HG02981 (cell line): ENCODE measurements at regions not wholly inside any gene's neighbourhood (a gene's known extent, or its start where the extent isn't known, plus 50 kb on each side); places are given as distances from the start of the nearest gene placed in this dataset.

Source experiments
- ATAC-seq: cut with Tn5 transposase; IDR thresholded peaks from one replicate; pipeline ENCODE4 v1.9.1; 2021; ENCODE audit warnings: mild to moderate bottlenecking, moderate library complexity; ENCODE audit not compliant: unreplicated experiment

DNA sequence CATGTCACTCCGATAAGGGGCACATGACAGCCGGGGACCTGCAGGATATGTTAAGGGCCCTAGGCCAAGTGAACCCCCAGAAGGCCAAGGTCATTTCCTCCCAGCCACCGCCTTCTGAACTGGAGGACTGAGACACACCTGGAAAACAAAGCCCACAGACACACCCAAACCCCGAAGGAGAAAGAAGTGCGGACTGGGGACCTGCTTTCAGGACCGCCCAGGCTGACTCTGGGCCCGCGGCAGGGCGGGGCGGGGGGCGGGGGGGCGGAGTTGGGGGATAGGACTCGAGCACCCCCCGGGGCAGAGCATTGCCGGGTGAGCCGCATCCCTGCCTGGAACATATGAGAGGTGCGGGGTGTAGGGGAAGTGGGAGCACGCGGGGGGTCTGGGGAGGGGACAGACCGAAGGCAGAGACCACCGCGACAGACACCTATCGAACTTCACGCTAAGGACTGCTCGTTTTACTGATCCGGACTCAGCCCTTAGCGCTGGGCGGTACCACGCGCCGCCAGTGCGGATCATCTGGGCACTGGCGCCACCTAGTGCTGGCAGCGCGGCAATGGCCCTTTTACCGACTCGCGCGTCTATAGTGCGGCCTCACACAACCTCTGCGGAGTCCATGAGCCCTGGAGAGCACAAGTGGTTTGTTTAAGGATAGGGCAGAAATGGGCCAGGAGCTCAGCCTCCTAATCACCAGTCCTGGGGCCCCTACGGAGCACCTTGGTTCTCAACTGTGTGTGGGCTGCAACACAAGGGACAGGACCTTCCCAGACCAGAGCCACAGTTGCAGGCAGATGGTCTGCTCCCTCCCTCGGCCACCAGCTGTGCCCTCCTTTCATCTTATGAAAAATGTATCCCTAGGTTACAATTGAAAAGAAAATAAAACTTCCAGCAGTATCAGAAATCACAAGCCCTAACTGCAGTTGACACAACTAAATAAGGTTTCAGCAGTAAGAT, 157.6 kb downstream of the HERPUD2 start:
- peak; percentile 97 for ATAC-seq

DNA sequence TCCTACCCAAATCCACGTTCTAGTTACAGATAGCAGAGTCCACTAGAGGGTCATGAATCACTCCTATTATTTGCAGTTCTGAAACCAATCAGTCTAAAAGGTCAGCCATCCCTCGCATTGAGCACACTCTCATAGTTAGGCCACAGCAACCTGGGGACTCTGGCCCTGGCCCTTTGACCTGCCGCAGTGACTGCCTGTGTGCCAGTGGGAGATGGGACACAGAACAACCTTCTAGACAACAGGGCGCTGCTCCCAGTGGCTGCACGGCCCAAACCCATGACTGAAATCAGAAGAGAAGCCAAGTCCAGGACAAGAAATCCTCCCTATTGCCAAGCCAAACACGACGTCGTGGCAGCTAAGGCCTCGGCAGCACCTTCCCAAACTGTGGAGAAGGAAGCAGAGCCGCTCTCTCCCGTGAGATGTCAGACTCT, 158.5 kb downstream of the HERPUD2 start:
- no peak for ATAC-seq

DNA sequence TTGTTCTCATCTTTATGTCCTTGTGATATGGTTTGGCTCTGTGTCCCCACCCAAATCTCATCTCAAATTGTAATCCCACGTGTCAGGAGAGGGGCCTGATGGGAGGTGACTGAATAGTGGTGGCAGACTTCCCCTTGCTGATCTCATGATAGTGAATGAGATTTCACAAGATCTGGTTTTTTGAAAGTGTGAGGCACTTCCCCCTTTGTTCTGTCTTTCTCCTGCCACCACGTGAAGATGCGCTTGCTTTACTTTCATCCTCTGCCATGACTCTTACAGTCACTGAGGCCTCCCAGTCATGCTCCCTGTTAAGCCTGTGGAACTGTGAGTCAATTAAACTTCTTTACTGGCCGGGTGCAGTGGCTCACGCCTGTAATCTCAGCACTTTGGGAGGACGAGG, 161.0 kb downstream of the HERPUD2 start:
- ATAC-seq: no peak

DNA sequence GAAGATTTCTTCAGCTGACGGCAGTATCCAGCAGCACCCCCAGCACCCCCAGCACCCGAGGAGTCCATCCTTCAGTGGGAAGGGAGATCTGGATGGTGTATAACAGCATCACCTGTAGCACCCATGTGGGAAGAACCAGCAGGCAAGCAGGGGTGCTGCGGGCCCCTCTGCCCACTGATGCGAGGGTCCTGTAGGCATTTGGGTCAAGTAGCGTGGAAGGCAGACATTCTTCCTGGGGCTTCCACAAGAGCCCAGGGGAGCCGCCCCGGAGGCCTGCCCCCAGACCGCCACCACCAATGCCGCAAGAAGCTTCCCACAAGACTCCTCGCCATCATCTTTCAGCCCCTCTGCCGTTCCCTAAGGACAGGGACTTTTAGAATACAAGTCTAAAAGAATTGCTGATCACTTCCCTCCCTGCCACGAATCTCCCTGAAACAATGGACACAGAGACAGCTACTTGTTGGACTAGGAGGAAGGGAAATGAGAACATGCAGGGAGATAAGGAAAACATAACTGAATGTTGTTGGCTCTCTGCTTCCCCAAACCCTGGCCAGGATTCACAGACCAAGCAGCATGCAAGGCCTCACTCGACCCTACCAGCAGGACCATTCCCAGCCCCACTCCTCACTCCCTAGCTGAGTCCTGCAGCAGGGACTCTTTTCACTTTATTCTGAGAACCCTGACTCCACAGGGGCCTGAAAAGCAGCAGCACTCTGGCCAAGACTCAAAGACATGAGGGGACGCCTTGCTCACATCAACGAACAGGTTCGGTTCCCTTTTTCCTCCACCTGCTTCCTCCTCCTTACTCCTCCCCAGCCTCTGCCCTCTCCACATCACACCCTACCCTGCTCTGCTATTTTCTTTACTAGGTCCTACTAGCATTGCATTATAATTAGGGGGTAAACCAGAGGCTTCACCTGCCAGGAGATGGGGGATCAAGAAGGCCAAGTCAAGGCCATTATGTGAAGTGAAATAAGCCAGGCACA, 164.5 kb downstream of the HERPUD2 start:
- ATAC-seq: no peak

DNA sequence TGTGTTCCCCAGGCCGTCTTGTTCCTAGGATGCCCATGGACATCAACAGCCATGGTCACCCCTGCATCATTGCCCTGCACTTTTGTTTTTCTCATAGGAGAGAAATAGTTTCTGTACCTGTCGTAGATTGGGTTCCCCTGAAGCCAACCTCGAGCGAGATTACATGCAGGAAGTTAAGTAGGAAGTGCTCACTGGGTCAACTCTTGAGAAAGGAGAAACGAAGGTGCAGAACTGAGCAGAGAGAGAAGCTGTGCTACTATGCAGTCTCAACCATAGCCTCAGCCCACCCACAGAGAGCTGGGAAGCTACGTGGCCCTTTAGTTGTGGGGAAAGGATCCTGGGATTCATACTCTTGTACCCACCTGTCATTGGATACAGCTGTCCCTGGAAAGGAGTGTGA, 165.2 kb downstream of the HERPUD2 start:
- no peak for ATAC-seq

DNA sequence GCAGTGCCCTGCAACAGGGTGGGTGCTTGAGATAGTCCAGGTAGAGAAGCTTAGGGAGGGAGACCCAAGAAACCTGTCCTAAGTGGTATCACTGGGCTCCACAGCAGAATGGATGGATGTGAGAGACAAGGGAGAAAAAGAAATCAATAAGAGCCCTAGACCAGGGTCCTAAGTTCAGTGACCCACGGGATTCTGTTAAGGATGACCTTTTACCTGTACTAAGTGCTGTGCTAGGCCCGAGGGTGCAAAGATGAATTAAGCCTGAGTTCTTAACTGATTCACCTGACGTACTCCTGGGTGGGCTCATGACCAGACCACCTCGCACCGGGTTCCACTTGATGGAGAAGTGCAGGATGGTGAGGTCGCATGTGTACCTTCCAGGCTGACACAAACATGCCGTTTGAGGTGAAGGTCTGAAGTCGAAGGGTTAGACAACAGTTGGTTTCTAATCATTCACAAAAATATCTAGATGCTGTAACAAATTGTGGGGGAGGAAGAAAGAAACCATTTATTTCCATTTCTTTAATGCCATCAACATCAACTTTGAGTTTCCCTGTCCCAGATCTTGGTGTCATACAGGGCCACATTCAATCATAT, 166.5 kb downstream of the HERPUD2 start:
- ATAC-seq: no peak

DNA sequence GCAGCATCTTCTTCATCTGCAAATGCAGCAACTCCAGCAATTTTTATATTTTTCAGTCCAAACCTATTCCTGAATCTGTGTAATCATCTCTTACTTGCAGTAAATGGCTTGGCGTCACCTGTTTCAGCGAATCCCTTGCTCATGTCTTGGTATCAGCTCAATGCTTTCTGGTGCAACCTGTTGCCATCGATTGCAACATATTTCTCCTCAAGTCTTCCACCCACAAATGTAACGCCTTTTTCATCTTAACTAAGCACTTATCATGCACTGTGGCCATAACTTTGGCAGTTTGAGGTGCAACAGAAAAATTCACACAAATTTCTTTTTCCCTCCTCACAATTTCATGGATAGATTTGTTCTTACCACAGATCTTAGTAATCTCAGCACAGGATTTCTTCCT, 168.3 kb downstream of the HERPUD2 start:
- ATAC-seq: no peak

DNA sequence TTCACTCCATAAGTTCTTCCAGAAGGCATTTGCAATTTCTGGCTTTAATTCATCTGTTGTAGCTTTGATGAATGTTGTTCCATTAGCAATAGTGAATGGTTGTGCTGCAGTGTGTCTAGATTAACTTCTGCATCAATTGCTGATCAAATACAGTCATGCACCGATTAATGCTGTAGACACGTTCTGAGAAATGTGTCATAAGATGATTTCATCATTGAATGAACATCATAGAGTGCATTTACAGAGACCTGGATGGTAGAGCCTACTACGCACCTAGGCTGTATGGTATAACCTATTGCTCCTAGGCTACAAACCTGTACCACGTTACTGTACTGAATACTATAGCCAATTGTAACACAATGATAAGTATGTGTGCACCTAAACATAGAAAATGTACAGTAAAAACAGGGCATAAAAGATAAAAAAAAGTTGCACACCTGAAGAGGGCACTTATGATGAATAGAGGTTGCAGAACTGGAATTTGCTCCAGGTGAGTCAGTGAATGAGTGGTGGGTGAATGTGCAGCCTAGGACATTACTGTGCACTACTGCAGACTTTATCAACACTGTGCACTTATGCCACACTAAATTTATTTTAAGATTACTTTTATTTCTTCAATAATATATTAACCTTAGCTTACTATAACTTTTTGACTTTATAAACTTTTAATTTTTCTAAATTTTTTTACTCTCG, 170.7 kb downstream of the HERPUD2 start:
- ATAC-seq: no peak

DNA sequence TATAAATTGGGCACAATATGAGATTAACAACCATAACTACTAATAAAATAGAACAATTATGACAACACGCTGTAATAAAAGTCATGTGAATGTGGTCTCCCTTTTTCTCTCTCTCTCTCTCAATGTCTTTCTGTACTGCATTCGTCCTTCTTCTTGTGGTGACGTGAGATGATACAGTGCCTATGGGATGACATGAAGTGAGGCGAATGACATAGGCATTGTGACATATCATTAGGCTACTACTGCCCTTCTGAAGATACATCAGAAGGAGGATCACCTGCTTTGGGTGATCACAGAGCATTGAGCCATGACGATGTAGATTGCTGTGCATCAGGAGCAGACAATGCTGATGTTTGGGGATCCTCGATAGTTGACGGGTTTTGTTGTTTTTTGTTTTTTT, 171.6 kb downstream of the HERPUD2 start:
- no peak for ATAC-seq

DNA sequence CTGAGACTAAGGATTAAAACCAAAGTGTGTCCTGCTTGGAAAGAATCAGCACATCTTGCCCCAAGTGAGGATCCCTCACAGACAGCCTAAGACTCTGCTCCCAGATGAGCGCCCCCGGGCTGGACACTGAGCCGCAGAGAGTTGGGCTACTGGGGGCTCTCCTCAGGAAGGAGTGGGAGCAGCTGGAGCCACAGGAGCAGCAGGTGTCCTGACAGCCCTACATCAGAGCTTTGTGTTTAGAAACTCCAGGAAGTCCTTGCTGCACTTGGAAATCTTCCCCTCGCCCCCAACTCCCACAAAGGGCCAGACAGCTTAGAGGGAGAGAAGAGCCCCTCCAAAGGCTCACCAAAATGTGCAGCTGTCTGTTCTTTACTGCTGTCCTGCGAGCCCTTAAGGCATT, 172.2 kb downstream of the HERPUD2 start:
- no peak for ATAC-seq

DNA sequence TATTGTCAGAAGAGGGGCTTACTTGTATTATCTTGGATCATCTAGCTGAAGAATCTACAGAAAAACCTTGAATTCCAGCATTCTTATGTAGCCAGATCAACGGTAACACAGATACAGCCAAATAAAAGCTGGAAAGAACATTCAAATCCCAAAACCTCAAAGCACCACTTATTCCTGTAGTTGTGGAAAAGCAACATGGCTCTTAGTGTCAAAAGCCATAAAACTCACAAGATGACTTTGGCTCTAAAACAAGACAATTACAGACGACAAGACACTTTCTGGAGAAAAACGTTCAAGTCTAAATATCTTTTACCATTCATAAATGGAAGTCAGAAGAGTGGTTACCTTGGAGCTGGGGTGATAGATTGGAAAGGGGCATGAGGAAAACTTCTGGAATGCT, 173.0 kb downstream of the HERPUD2 start:
- ATAC-seq: no peak

DNA sequence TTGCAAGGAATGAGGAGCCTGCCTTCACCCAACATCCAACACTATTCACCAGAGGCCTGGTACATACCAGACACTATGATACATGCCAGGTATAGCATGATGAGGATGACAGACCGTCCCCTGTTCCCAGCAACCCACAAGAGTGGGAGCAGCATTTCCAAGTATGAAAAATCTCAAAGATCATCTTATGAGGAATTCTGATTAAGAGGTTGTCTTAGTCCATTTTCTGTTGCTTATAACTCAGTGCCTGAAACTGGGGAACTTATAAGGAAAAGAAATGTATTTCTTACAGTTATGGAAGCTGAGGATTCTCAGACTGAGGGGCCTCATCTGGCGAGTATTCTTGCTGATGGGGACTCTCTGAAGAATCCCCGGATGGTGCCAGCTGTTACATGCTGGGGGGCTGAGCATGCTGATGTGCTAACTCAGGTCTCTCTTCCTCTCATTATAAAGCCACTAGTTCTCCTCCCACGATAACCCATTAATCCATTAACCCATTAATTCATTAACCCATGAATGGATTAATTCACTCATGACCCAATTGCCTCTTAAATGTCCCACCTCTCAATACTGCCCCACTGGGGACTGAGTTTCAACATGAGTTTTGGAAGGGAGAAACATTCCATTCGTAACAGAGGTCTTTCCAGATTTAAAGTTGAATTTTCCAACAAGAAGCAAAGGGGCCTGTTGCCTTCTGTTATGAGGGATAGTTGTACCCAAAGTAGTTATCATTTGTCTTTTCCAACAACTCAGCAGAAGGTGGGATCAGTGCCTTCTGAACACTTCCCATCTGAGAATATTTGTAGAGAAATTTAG, 173.9 kb downstream of the HERPUD2 start:
- no peak for ATAC-seq

DNA sequence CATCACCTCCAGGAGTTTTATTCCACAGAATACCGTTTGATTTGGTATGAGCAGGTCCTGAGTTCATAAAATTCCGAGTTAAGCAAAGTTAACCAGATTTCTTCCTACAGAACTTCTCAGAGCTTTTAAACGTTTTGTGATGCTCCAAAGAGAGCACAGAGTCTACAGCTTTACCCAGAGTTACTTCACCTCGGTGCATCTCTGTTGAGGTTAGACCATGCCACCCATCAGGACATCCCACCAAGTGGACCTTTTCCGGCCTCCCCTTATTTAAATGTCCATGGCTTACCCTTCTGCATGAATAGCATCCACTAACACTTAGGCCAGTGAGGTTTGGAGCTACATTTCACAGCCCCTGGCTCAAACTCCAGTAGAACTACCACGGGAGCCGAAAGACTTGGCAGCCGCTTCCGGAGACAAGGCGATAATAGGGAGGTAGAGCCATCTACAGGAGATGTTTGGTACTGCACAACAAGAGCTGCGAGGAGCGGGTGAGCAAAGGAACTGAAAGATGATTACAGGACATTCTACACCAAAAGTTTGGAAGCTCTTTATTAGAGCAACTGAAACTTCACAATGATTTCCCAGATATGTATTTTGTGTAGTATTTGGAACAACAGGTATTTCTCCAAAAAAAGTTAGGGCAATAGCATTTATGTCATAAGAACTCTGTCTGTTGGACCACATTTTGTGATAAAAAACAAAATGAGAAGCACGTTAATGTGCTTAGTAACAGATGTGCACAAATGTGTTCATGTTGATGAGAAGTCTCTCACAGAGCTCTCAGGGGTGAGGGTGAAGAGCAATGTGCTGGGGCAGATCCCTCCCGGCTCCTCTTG, 174.7 kb downstream of the HERPUD2 start:
- peak; percentile 89 for ATAC-seq

DNA sequence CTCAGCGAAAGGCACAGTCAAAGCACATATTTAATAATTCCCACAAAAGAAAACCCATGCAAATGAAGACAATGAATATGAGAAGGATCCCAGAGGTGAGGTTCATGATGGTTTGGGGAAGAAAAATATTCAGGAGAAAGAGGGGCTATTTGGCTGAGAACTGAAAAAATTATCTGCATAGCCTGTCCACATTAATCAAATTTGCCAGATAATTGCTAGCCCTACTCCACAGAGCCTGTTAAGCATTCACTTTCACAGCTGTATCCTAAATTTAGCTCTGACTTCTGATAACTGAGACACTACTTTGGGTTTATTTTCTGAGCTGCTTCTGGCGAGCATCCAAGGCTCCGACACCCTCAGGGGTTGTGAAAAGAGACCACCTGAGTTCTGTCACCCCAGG, 176.2 kb downstream of the HERPUD2 start:
- ATAC-seq: no peak

DNA sequence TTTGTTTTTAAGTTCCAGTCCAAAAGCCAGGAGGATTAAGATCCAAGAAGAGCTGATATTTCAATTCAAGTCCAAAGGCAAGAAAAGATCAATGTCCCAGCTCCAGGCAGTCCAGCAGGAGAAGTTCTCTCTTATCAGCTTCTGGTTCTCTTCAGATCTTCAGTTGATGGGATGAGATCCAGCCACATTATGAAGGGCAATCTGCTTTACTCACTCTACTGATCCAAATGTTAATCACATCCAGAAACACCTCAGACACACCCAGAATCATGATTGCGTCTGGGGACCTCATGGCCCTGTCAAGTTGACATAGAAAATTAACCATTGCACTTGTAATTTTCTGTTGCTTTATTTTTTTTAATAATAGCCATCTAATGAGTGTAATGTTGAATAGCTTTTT, 178.4 kb downstream of the HERPUD2 start:
- ATAC-seq: no peak

DNA sequence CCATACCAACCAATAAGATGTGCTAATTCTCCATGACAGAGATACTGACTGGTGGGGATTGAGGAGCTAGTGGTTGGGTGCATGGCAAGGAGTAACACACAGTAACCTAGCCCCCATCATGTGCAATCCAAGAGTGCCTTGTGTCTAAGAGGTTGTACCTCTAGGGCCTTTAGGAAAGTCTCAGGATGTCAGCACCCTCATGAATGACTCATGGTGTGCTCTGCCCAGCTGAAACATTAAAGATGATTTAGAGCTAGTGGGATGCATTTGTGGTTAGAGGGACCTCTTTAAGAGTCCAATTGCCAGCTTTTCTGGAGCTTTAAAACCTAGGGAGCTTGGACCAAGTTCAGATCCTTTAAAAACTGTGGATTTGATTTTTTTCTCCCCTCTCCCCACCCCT, 181.1 kb downstream of the HERPUD2 start:
- ATAC-seq: no peak

DNA sequence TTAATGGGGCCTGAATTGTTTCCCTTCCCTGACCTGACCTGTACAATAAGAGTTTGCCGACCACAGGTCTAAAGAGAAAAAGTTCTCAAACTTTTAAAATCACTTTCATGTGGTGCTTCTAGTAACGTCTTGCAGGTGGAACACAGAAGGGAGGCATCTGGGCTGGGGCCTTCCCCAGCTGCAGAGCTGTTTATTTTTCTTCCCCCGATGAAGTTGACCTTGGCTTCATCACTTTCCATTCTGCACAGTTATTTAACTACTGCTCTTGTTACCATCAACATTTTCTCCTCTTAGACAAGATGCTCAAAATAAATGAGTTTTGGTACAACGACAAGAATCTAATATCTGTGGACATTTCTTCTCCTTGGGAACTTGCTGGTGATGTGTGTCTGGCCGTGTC, 181.7 kb downstream of the HERPUD2 start:
- no peak for ATAC-seq

DNA sequence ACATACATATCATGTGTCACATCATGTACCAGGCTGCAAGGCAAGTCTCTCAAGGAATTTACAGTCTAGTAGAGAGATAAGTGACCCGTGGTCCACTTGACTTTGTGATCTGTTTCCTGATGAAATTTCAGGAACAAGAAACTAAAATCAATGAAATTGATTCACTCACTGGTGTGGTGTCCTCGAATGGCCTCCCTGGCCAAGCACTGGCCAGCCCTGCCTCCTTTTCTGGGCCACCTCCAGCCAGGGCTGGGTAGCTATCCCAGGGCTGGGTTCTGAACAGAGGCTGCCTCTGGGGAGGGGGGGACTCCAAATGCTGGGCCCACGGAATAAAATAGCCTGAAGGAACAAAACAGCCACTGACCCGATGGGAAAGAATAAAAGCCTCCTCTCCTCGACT, 182.2 kb downstream of the HERPUD2 start:
- ATAC-seq: no peak
